Astrocyte of the cerebellum (primary cell): ENCODE measurements at regions not wholly inside any gene's neighbourhood (a gene's known extent, or its start where the extent isn't known, plus 50 kb on each side); places are given as distances from the start of the nearest gene placed in this dataset.

Experiments used
- DNase-seq: peaks from one replicate; pipeline ENCODE4 v3.0.0-alpha.2; 2011; ENCODE audit warnings: low read depth
- H3K4me3 ChIP-seq: 2 replicates; pipeline ENCODE4 v1.5.1; 2011; ENCODE audit warnings: mild to moderate bottlenecking, low read depth, low read length, moderate library complexity
- in situ Hi-C: cut with HindIII; loops from 2 replicates; pipeline ENCODE4 v1.10.0; 2017; ENCODE audit warnings: low sequenced_read_pairs
- TF ChIP-seq, protein P1 (sequence below): IDR thresholded peaks from 2 replicates; pipeline ENCODE4 v1.5.1; 2012; ENCODE audit warnings: low read length, low read depth, moderate library complexity, mild to moderate bottlenecking; ENCODE audit errors: missing control alignments

DNA sequence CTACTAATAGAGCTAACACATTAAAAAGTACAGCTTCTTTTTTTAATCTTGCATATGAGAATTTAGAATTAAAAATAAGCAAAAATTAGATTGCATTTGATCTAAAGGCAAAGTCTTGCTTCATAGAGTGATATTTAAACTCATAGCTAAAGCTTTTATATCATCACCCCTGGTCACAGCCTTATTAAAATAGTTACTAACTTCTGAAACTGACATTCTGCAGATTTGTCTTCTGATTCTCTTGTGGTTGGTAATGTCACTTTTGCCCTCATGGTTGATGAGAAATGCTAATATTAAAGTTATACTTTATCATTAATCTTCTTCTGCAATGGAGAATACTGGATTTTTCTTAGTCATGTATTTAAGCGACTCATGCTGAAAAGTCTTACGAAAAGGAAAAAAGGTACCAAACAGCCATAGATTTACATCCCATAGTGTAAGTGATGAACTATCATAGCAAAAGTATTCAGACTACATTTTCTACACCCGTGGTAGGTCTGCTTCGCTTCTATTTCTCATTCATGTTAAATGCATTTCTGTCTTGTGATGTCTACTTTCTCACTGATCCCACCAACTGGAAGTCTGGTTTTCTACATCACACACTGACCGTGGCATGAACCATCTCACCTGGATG is 330.5 kb upstream of the B3GALT2 start:
- DNase-seq: no peak
- in situ Hi-C loops: no loop called here
- TF ChIP-seq, protein P1, sequence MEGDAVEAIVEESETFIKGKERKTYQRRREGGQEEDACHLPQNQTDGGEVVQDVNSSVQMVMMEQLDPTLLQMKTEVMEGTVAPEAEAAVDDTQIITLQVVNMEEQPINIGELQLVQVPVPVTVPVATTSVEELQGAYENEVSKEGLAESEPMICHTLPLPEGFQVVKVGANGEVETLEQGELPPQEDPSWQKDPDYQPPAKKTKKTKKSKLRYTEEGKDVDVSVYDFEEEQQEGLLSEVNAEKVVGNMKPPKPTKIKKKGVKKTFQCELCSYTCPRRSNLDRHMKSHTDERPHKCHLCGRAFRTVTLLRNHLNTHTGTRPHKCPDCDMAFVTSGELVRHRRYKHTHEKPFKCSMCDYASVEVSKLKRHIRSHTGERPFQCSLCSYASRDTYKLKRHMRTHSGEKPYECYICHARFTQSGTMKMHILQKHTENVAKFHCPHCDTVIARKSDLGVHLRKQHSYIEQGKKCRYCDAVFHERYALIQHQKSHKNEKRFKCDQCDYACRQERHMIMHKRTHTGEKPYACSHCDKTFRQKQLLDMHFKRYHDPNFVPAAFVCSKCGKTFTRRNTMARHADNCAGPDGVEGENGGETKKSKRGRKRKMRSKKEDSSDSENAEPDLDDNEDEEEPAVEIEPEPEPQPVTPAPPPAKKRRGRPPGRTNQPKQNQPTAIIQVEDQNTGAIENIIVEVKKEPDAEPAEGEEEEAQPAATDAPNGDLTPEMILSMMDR: no peak
- H3K4me3 ChIP-seq: no peak overlapping the region

DNA sequence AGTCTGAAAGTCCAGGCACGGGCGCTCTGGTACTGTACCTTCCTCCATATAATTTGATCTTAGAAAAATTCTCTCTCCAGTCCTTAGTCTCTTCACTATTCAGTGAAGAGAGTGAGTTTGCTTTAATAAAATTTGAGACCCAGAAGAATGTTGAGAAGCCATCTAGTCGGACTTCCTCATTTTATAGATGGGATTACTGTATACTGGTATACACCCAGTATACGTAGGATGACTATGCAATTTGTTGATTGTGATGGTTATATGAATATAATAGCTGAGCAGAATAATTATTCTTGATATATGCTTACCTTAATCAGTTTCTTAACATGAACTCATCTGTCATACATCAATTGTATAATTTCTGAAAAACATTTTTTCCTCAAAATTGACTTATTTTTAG is 328.0 kb upstream of the B3GALT2 start:
- H3K4me3 ChIP-seq: no peak overlapping the region
- DNase-seq: no peak
- TF ChIP-seq, protein P1: no peak
- in situ Hi-C loops: no loop called here

DNA sequence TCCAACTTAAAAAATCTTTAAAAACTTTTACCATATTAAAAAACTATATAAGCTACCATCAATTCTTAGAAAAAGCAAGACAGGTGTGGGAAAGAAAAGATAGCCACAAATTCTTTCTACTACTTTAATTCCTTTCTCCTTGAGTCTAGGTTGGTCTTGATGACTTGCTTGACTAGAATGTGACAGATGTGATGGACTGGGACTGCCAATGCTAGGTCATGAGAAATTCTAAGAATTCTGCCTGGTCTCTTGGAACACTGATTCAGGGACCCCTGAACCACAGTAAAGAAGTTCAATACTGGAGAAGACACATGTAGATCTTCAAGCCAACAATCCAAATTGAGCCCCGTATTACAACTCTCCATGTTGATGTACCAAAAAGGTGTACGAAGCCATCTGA is 326.6 kb upstream of the B3GALT2 start:
- no peak for DNase-seq
- H3K4me3 ChIP-seq: no peak overlapping the region
- TF ChIP-seq, protein P1: no peak
- in situ Hi-C loops: no loop called here

- in situ Hi-C loops: no loop called here
- TF ChIP-seq, protein P1: no peak
- no peak for DNase-seq
- H3K4me3 ChIP-seq: no peak overlapping the region
Observed at GRCh38 chr1:193504920-193505319, 318.5 kb upstream of the B3GALT2 start.

DNA sequence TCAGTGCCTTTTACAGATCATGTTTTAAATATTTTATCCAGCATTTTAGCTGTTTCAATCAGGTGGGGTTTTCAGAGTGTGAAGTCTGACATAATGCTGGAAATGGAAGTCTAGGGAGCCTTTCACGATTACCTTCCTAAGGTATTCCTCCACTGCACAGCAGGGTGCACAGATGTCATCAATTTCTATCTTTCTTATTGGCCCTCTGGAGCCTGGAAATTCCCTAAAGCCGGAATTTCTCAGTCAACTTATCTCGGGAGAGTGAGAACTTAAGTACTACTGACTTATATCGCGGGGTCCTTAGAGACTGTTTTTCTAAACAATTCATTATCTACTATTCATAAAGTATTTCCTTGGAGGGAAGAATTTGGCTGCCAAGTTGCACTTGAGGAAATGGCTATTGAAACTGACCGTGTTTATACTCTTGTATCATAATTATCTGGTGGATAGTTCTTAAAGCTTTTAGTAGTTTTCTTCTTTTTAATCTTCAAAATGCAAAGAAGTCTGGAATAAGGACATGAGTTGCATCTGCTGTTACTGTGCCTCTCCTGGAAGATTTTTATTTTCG is 311.8 kb upstream of the B3GALT2 start:
- no peak for DNase-seq
- in situ Hi-C loops: no loop called here
- H3K4me3 ChIP-seq: no peak overlapping the region
- TF ChIP-seq, protein P1: no peak

DNA sequence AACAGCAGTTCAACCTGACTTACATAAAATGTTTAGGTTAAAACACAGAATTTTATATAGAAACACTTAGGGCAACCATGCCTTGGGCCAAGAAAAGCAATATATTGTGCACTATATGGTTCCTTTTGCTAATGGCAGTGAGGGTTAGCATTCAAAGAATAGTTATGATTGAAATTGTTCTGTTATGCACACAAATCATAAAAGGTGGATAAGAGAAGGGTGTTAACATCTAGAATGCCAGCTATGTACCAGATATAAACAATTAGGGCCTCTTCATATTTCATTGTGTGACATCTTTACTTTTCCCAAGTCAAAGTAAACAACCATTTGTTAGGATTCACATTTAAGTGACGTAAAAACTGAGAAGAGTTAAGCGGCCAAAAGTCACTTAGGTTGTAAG is 308.0 kb upstream of the B3GALT2 start:
- DNase-seq: no peak
- H3K4me3 ChIP-seq: no peak overlapping the region
- in situ Hi-C loops: no loop called here
- TF ChIP-seq, protein P1: no peak
